IMR-90 (cell line): ENCODE measurements at regions not wholly inside any gene's neighbourhood (a gene's known extent, or its start where the extent isn't known, plus 50 kb on each side); places are given as distances from the start of the nearest gene placed in this dataset.

Source experiments
- ATAC-seq: fragments of 200-7000 bp; cut with Tn5 transposase; 2 replicates; pipeline ENCODE4 v1.9.1; 2020; ENCODE audit warnings: low read depth, mild to moderate bottlenecking, moderate library complexity
- BruUV-seq: library from RNA; stranded (reverse); fragments of 400-500 nt; replicated peaks from 2 replicates; lab custom pipeline; 2021; lab: Mats Ljungman, UMichigan
- CTCF ChIA-PET: fragments of 300-600 bp; formaldehyde crosslinking; extraction: SDS; loops from one replicate; lab custom pipeline; 2021; ENCODE audit warnings: antibody characterized with exemption; lab: Yijun Ruan, JAX
- POLR2A ChIA-PET: fragments of 300-600 bp; sonication (Branson Sonifier 250); formaldehyde crosslinking; loops from one replicate; lab custom pipeline; 2022; ENCODE audit warnings: antibody characterized with exemption; ENCODE audit not compliant: unreplicated experiment; lab: Charles Lee
- DNase-seq: peaks from one replicate; pipeline ENCODE4 v3.0.0; 2013
- H2AFZ ChIP-seq: replicated peaks from 2 replicates; pipeline ENCODE3; 2013; ENCODE audit warnings: low read length, mild to moderate bottlenecking; ENCODE audit not compliant: poor library complexity
- H2AK5ac ChIP-seq: 2 replicates; pipeline ENCODE4 v1.6.1; 2013; ENCODE audit warnings: low read depth, low read length, inconsistent platforms
- H2AK9ac ChIP-seq: replicated peaks from 2 replicates; pipeline ENCODE3; 2013; ENCODE audit warnings: mild to moderate bottlenecking, low read depth, low read length, moderate library complexity; ENCODE audit not compliant: poor library complexity
- H2BK120ac ChIP-seq: 2 replicates; pipeline ENCODE4 v1.6.1; 2013; ENCODE audit warnings: low read depth, low read length, inconsistent platforms
- H2BK15ac ChIP-seq: 3 replicates; pipeline ENCODE4 v1.6.1; 2013; ENCODE audit warnings: low read depth, low read length, inconsistent platforms
- H2BK20ac ChIP-seq: 2 replicates; pipeline ENCODE4 v1.6.1; 2013; ENCODE audit warnings: low read depth, mild to moderate bottlenecking, inconsistent platforms, low read length, moderate library complexity
- H2BK5ac ChIP-seq: 2 replicates; pipeline ENCODE4 v1.6.1; 2013; ENCODE audit warnings: mild to moderate bottlenecking, low read depth, low read length, inconsistent platforms; ENCODE audit not compliant: poor library complexity, severe bottlenecking
- H3K14ac ChIP-seq: replicated peaks from 2 replicates; pipeline ENCODE4 v1.6.1; 2013; ENCODE audit warnings: low read depth, low read length, inconsistent platforms
- H3K18ac ChIP-seq: 2 replicates; pipeline ENCODE4 v1.6.1; 2013; ENCODE audit warnings: low read depth, low read length, control low read depth
- H3K23ac ChIP-seq: 2 replicates; pipeline ENCODE4 v1.6.1; 2013; ENCODE audit warnings: low read depth, low read length, inconsistent platforms
- H3K27ac ChIP-seq: 2 replicates; pipeline ENCODE4 v1.5.1; 2013; ENCODE audit warnings: mild to moderate bottlenecking, control low read depth, low read length; ENCODE audit not compliant: insufficient read depth
- H3K27me3 ChIP-seq: 2 replicates; pipeline ENCODE4 v1.6.1; 2013; ENCODE audit warnings: low read length; ENCODE audit not compliant: control insufficient read depth, insufficient read depth
- H3K36me3 ChIP-seq: 2 replicates; pipeline ENCODE4 v1.6.1; 2013; ENCODE audit warnings: low read length, mixed read lengths; ENCODE audit not compliant: control insufficient read depth, insufficient read depth
- H3K4ac ChIP-seq: 2 replicates; pipeline ENCODE4 v1.6.1; 2013; ENCODE audit warnings: low read depth, low read length, inconsistent platforms
- H3K4me1 ChIP-seq: 2 replicates; pipeline ENCODE4 v1.6.1; 2013; ENCODE audit warnings: low read length, mixed read lengths; ENCODE audit not compliant: control insufficient read depth, insufficient read depth
- H3K4me2 ChIP-seq: 2 replicates; pipeline ENCODE4 v1.6.1; 2013; ENCODE audit warnings: low read depth, mild to moderate bottlenecking, control low read depth, low read length, moderate library complexity
- H3K4me3 ChIP-seq: 2 replicates; pipeline ENCODE4 v1.5.1; 2013; ENCODE audit warnings: low read depth, mild to moderate bottlenecking, control low read depth, low read length, moderate library complexity; ENCODE audit not compliant: insufficient read depth
- H3K56ac ChIP-seq: 2 replicates; pipeline ENCODE4 v1.6.1; 2013; ENCODE audit warnings: low read length, inconsistent platforms; ENCODE audit not compliant: insufficient read depth; ENCODE audit errors: extremely low read depth
- H3K79me1 ChIP-seq, 2 experiments: 2 replicates each; pipeline ENCODE4 v1.6.1; 2013; ENCODE audit warnings: low read length in 2 of 2, inconsistent platforms in 1 of 2, low read depth in 1 of 2
- H3K9ac ChIP-seq: 2 replicates; pipeline ENCODE4 v1.6.1; 2013; ENCODE audit warnings: low read depth, low read length, control low read depth
- H3K9me1 ChIP-seq: 2 replicates; pipeline ENCODE4 v1.6.1; 2013; ENCODE audit warnings: low read length, inconsistent platforms; ENCODE audit not compliant: insufficient read depth
- H3K9me3 ChIP-seq: 2 replicates; pipeline ENCODE4 v1.6.1; 2013; ENCODE audit warnings: low read length; ENCODE audit not compliant: control insufficient read depth, insufficient read depth
- H4K20me1 ChIP-seq: 2 replicates; pipeline ENCODE4 v1.6.1; 2013; ENCODE audit warnings: low read length, inconsistent platforms; ENCODE audit not compliant: insufficient read depth
- H4K5ac ChIP-seq: 2 replicates; pipeline ENCODE4 v1.6.1; 2013; ENCODE audit warnings: mild to moderate bottlenecking, low read depth, low read length, control low read depth
- H4K8ac ChIP-seq, 2 experiments: 2 replicates each; pipeline ENCODE4 v1.6.1; 2013; ENCODE audit warnings: low read depth in 2 of 2, low read length in 2 of 2, control low read depth in 1 of 2, inconsistent platforms in 1 of 2
- H4K91ac ChIP-seq: 2 replicates; pipeline ENCODE4 v1.6.1; 2013; ENCODE audit warnings: low read depth, low read length, inconsistent platforms; ENCODE audit not compliant: insufficient read depth
- CEBPB ChIP-seq: IDR thresholded peaks from 2 replicates; pipeline ENCODE4 v1.6.1; 2012; ENCODE audit warnings: low read depth, low read length, improper control_type of control experiment
- MAZ ChIP-seq: IDR thresholded peaks from 2 replicates; pipeline ENCODE4 v1.6.1; 2012; ENCODE audit warnings: low read depth, mild to moderate bottlenecking, low read length, improper control_type of control experiment, moderate library complexity, borderline replicate concordance
- NFE2L2 ChIP-seq: fragments of 150-350 bp; IDR thresholded peaks from 2 replicates; pipeline ENCODE4 v1.6.1; 2016; ENCODE audit warnings: low read depth, mild to moderate bottlenecking, low read length
- RCOR1 ChIP-seq: IDR thresholded peaks from 2 replicates; pipeline ENCODE4 v1.6.1; 2012; ENCODE audit warnings: mild to moderate bottlenecking, low read length, improper control_type of control experiment; ENCODE audit not compliant: insufficient replicate concordance
- RFX5 ChIP-seq: IDR thresholded peaks from 2 replicates; pipeline ENCODE4 v1.8.0; 2012; ENCODE audit warnings: low read depth, mild to moderate bottlenecking, low read length, moderate library complexity
- WGBS, 2 experiments: methylation state at CpG; one replicate each; pipeline versions ENCODE4 v1.1.5 to v1.1.7; 2013; ENCODE audit warnings: missing lambda C conversion rate in 2 of 2; ENCODE audit not compliant: insufficient read length in 1 of 2; ENCODE audit errors: extremely low coverage in 2 of 2; 5-methylcytosine and 5-hydroxymethylcytosine counted together
- dilution Hi-C: fragments of 300-500 bp; cut with HindIII; formaldehyde crosslinking; loops from one replicate; pipeline ENCODE4 v1.14.3; 2018; ENCODE audit warnings: low sequenced_read_pairs; ENCODE audit not compliant: unreplicated experiment
- in situ Hi-C: fragments of 300-500 bp; cut with MboI; formaldehyde crosslinking; loops from 3 replicates; pipeline ENCODE4 v1.14.3; 2019; ENCODE audit warnings: low sequenced_read_pairs, inconsistent platforms, mixed read lengths
- intact Hi-C: fragments of 100-400 bp; cut with micrococcal nuclease; formaldehyde crosslinking; loops from 2 replicates; pipeline ENCODE4 v1.10.0; 2022

DNA sequence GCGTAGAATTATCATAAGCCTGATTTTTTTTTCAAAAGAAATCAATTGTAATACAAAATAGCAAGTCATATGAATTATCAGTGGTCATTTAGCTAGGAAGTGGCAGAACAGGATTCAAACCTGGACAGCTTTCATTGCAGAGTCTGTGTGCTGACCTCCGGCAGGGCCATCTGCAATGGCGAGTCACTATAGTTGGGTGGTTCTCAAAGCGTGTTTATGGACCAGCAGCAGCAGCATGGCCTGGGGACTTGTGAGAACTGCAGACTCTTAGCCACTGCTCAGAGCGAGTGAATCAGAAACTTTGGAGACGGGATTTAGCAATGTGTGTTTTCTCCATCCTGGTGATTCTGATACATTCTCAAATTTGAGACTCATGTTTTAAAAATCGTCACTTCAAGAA is 202.3 kb upstream of the SUCLG2 start:
- Histone ChIP-seq H2BK15ac (no peak overlapping the region), H3K14ac (no peak overlapping the region), H3K18ac (no peak overlapping the region), H3K4me3 (no peak overlapping the region), H3K23ac (no peak overlapping the region), H3K9me3 (no peaks in the 10 kb centered on the region), H3K56ac (no peak overlapping the region), H2AFZ (no peak overlapping the region), H4K5ac (no peak overlapping the region), H2AK5ac (no peak overlapping the region), H4K20me1 (no peaks in the 10 kb centered on the region), H3K27me3 (no peaks in the 10 kb centered on the region), H3K4me2 (no peak overlapping the region), H3K4me1 (no peaks in the 10 kb centered on the region), H3K27ac (no peak overlapping the region), H3K9ac (no peak overlapping the region), H4K91ac (no peak overlapping the region), H2BK20ac (no peak overlapping the region), H3K4ac (no peak overlapping the region), H3K79me1 (no peaks in the 10 kb centered on the region), H3K9me1 (no peaks in the 10 kb centered on the region), H2AK9ac (no peak overlapping the region), H4K8ac (no peak overlapping the region), H2BK120ac (no peak overlapping the region), H2BK5ac (no peak overlapping the region), H3K36me3 (no peaks in the 10 kb centered on the region)
- ATAC-seq (no peak), DNase-seq (no peak)
- in situ Hi-C loops (no loop called here), intact Hi-C loops (no loop called here), dilution Hi-C loops (no loop called here)
- TF ChIP-seq CEBPB (no peak), NFE2L2 (no peak), RCOR1 (no peak), RFX5 (no peak), MAZ (no peak)
- no TSS peak for BruUV-seq
- 81% methylated on average over 3 of the region's 7 CpGs; no CpG with 5 or more reads in 1 of the 2 experiments for WGBS, 2 experiments
- ChIA-PET POLR2A (no interaction called here), CTCF (no interaction called here)
